Liver (tissue), 8 donors: ENCODE measurements at regions not wholly inside any gene's neighbourhood (a gene's known extent, or its start where the extent isn't known, plus 50 kb on each side); places are given as distances from the start of the nearest gene placed in this dataset.

ENCODE experiments used
- DNase-seq: peaks from one replicate; pipeline ENCODE4 v3.0.0-alpha.2; 2017; ENCODE audit warnings: low spot score
- H3K27ac ChIP-seq, 2 donors: one replicate each; pipeline ENCODE4 v1.7.0; 2013; ENCODE audit warnings: inconsistent platforms in 2 of 2, low read length in 2 of 2, control low read depth in 1 of 2, low read depth in 1 of 2, mild to moderate bottlenecking in 1 of 2
- H3K27me3 ChIP-seq, 4 donors: one replicate each; pipeline versions ENCODE4 v1.6.1 to v1.7.0; 2013; ENCODE audit warnings: low read length in 3 of 4, inconsistent platforms in 1 of 4, mild to moderate bottlenecking in 1 of 4, moderate library complexity in 1 of 4; ENCODE audit not compliant: control insufficient read depth in 4 of 4, insufficient read depth in 4 of 4
- H3K36me3 ChIP-seq, 4 donors: one replicate each; pipeline versions ENCODE4 v1.6.1 to v1.7.0; 2013; ENCODE audit warnings: low read length in 3 of 4, mild to moderate bottlenecking in 3 of 4, low read depth in 1 of 4, moderate library complexity in 1 of 4; ENCODE audit not compliant: control insufficient read depth in 4 of 4, insufficient read depth in 3 of 4
- H3K4me1 ChIP-seq, 4 donors: one replicate each; pipeline versions ENCODE4 v1.6.1 to v1.7.0; 2013; ENCODE audit warnings: low read length in 3 of 4, mild to moderate bottlenecking in 3 of 4, moderate library complexity in 1 of 4; ENCODE audit not compliant: control insufficient read depth in 4 of 4, insufficient read depth in 4 of 4
- H3K4me3 ChIP-seq, 3 donors: one replicate each; pipeline versions ENCODE4 v1.6.1 to v1.7.0; 2013; ENCODE audit warnings: low read length in 3 of 3, control low read depth in 1 of 3, low read depth in 1 of 3, mild to moderate bottlenecking in 1 of 3
- H3K9ac ChIP-seq, 2 donors: one replicate each; pipeline ENCODE4 v1.7.0; 2013; ENCODE audit warnings: low read length in 2 of 2, mild to moderate bottlenecking in 2 of 2, moderate library complexity in 2 of 2, control low read depth in 1 of 2, low read depth in 1 of 2
- H3K9me3 ChIP-seq, 4 donors: one replicate each; pipeline versions ENCODE4 v1.6.1 to v1.7.0; 2013; ENCODE audit warnings: low read length in 3 of 4; ENCODE audit not compliant: control insufficient read depth in 4 of 4
- CTCF ChIP-seq: fragments of 150-350 bp; IDR thresholded peaks from 2 replicates; pipeline ENCODE4 v1.5.1; 2017; ENCODE audit warnings: improper control_type of control experiment, low read depth, low read length; ENCODE audit not compliant: missing input control
- EGR1 ChIP-seq, 2 donors: IDR thresholded peaks; 2 replicates each; pipeline ENCODE4 v1.6.1; 2016 to 2018; ENCODE audit warnings: antibody characterized with exemption in 2 of 2, low read depth in 2 of 2
- FOXA2 ChIP-seq: IDR thresholded peaks from 2 replicates; pipeline ENCODE4 v1.6.1; 2016; ENCODE audit warnings: antibody characterized with exemption
- HNF4A ChIP-seq, 2 donors: conservative IDR thresholded peaks; 2 replicates each; pipeline ENCODE4 v1.6.1; 2016; ENCODE audit warnings: antibody characterized with exemption in 2 of 2, mild to moderate bottlenecking in 2 of 2
- HNF4G ChIP-seq: IDR thresholded peaks from 2 replicates; pipeline ENCODE4 v1.6.1; 2016; ENCODE audit warnings: antibody characterized with exemption
- JUND ChIP-seq, 2 donors: IDR thresholded peaks; 2 replicates each; pipeline ENCODE4 v1.6.1; 2016; ENCODE audit warnings: antibody characterized with exemption in 2 of 2
- RAD21 ChIP-seq, 2 donors: IDR thresholded peaks; 2 replicates each; pipeline ENCODE4 v1.6.1; 2016; ENCODE audit warnings: antibody characterized with exemption in 2 of 2, mild to moderate bottlenecking in 2 of 2
- RXRA ChIP-seq, 2 donors: IDR thresholded peaks; 2 replicates each; pipeline ENCODE4 v1.6.1; 2017 to 2018; ENCODE audit warnings: antibody characterized with exemption in 2 of 2, mild to moderate bottlenecking in 1 of 2
- SP1 ChIP-seq: IDR thresholded peaks from 2 replicates; pipeline ENCODE4 v1.6.1; 2018; ENCODE audit warnings: antibody characterized with exemption, mild to moderate bottlenecking
- YY1 ChIP-seq: IDR thresholded peaks from 2 replicates; pipeline ENCODE4 v1.6.1; 2016; ENCODE audit warnings: antibody characterized with exemption, mild to moderate bottlenecking
- ZBTB33 ChIP-seq: IDR thresholded peaks from 2 replicates; pipeline ENCODE4 v1.6.1; 2016; ENCODE audit warnings: antibody characterized with exemption
- WGBS: extraction: QIAGEN DNeasy Blood & Tissue Kit; methylation state at CpG from one replicate; pipeline ENCODE4 v1.1.7; 2013; 5-methylcytosine and 5-hydroxymethylcytosine counted together
- TF ChIP-seq, protein P1 (sequence below): IDR thresholded peaks from 2 replicates; pipeline ENCODE4 v1.6.1; 2016; ENCODE audit warnings: antibody characterized with exemption
- TF ChIP-seq, protein P2 (sequence below): IDR thresholded peaks from 2 replicates; pipeline ENCODE4 v1.6.1; 2016; ENCODE audit warnings: antibody characterized with exemption
- donor health status: healthy.
- donor health status: healthy.
- donor health status: healthy.
- donor health status: healthy.
- donor health status: healthy.

- no peak overlapping the region for H3K9ac ChIP-seq
- H3K4me3 ChIP-seq = no peak overlapping the region
- WGBS = 18% methylated on average over 7 of the region's 7 CpGs
- peaks cover 0 to 3% (median 0%) of the 10 kb centered on the region in 4 donors for H3K4me1 ChIP-seq
- TF ChIP-seq JUND (IDR thresholded peaks at IDR 0.05) (peak in 1 of 2 donors; percentile 23), RAD21 (IDR thresholded peaks at IDR 0.05) (peak; percentile 67 to 79), CTCF (peak; percentile 58)
- TF ChIP-seq, protein P1, sequence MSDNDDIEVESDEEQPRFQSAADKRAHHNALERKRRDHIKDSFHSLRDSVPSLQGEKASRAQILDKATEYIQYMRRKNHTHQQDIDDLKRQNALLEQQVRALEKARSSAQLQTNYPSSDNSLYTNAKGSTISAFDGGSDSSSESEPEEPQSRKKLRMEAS = no peak
- no peak for DNase-seq
- H3K27me3 ChIP-seq = no peaks in the 10 kb centered on the region
- no peaks in the 10 kb centered on the region for H3K9me3 ChIP-seq
- H3K36me3 ChIP-seq = no peaks in the 10 kb centered on the region
- no peak overlapping the region for H3K27ac ChIP-seq
Measured at GRCh38 chr4:100095729-100096595, 94.3 kb downstream of the DDIT4L start.

- Histone ChIP-seq H3K27ac (no peak overlapping the region), H3K36me3 (no peaks in the 10 kb centered on the region), H3K4me3 (no peak overlapping the region), H3K27me3 (no peaks in the 10 kb centered on the region), H3K9me3 (no peaks in the 10 kb centered on the region), H3K4me1 (peaks cover 0 to 3% (median 0%) of the 10 kb centered on the region in 4 donors), H3K9ac (no peak overlapping the region)
- peak; percentile 46 for DNase-seq
- TF ChIP-seq RAD21 (IDR thresholded peaks at IDR 0.05) = peak; percentile 78 to 79
- TF ChIP-seq ZBTB33 = no peak
- no peak for TF ChIP-seq SP1
- TF ChIP-seq, protein P1 = no peak
- TF ChIP-seq HNF4G = no peak
- TF ChIP-seq, protein P2, sequence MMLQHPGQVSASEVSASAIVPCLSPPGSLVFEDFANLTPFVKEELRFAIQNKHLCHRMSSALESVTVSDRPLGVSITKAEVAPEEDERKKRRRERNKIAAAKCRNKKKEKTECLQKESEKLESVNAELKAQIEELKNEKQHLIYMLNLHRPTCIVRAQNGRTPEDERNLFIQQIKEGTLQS = no peak
- TF ChIP-seq CTCF = peak; percentile 68
- TF ChIP-seq FOXA2 = no peak
- TF ChIP-seq RXRA (IDR thresholded peaks at IDR 0.05) = no peak
- TF ChIP-seq HNF4A (conservative IDR thresholded peaks at IDR 0.05) = no peak
- no peak for TF ChIP-seq YY1
- TF ChIP-seq EGR1 (IDR thresholded peaks at IDR 0.05; ENCODE audit: low read depth in 2 of 2) = no peak
- 31% methylated on average over 8 of the region's 8 CpGs for WGBS
Measured at GRCh38 chr4:100093091-100093866, 97.0 kb downstream of the DDIT4L start.
